ENCODE measurements at regions not wholly inside any gene's neighbourhood (a gene's known extent, or its start where the extent isn't known, plus 50 kb on each side); places are given as distances from the start of the nearest gene placed in this dataset.
"Not testable (repeated sequence)": the region's sequence is repeated elsewhere in the genome, so short reads cannot be mapped to it uniquely, and the experiment has no call there.

DNA sequence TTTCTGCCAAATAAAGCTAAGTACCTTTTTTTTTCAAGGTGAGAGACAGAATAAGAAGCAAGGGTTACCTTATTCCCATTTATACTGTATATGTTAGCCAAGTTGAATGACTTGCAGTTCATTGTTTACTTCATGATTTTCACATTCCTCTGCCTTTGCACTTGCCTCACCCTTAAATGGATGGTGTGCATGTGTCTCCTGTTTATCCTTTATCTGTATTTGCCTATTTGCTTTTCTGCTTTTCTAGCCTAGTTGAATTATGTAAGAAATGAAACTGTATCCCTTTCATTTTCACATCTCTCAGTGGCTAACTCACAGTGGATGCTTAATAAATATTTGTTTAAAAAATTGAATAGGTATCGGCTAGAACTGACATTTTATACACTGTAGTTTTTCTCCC, 200.8 kb upstream of the ST8SIA4 start:
- DNase-seq (ENCODE audit: low read depth in 4 of 4, low spot score in 3 of 4) = no peak

DNA sequence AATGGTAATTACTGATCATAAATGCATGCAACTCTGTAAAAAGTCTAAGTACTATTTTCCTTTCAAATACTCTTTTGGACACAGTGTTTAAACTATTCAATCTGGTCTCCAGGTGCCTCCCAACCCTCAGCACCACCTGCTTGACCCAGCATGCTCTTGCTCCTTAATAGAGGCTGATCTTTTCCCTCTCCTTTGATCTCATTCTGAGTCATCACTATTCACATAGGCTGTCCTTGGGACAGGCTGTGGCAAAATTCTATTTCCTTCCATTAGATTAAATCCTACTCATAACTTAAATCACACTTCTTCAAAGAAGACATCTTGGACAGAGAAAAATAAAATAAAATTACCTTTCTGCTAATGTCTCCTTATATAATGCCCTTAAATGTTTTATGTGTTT, 199.4 kb upstream of the ST8SIA4 start:
- no peak for DNase-seq (ENCODE audit: low read depth in 4 of 4, low spot score in 3 of 4)

DNA sequence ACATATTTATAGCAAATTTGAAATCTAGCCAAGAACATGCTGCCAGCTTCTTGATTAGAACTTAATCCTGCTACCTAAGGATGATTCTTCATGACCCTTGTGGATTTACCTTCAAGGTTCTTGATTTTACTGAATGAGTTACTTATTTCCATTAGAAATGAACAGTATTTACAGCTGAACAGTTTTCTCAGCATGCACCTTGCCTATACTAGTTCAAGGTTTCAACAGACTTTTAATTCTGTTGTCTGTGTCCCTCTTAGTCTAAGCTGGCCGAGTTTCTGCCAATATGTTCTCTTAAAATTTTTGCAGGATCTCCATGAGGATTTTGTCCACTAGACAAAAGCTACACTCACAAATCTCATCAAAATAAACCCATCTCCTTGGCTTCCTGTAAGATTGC, 188.8 kb upstream of the ST8SIA4 start:
- no peak for DNase-seq (ENCODE audit: low read depth in 4 of 4, low spot score in 3 of 4)

DNA sequence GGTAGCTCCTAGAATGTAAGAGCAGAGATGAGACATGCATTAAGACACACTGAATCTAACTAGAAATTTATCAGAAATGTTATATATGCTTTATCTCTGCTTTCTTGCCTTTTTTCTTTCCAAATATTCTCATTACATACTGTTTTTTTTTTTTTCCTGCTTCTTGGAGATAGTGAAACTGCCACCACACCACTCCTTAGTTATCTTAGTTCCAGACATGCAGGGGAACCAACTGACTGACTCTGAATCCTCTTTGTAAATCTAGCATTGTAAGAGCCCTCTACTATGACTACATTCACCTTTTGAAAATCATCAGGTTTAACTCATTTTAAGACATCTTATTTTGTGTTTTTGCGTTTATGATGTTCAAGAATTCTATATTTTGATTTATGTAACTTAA, 181.3 kb upstream of the ST8SIA4 start:
- DNase-seq (ENCODE audit: low read depth in 4 of 4, low spot score in 3 of 4) = no peak

GRCh38 chr5:101080462-101081240, 177.6 kb upstream of the ST8SIA4 start:
- DNase-seq (ENCODE audit: low read depth in 4 of 4, low spot score in 3 of 4) = no peak

DNA sequence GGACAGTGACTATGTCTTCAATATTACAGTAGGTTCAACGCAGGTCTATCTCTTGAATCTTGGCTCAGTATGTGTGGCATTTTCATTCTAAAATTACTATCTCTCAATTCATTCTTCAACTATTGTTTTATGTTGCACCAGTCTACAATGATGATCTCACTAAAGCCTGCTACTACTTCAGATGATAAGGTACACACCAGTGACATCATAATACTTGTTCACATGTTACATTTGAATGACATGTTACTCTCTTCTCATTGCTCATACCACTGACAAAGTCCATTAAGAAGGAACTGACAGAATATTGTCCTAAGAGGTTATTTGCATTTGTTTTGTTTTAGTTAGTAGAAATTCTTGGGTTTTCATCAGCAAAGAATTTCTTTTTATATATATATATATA, 165.2 kb upstream of the ST8SIA4 start:
- DNase-seq (ENCODE audit: low read depth in 4 of 4, low spot score in 3 of 4) = no peak

DNA sequence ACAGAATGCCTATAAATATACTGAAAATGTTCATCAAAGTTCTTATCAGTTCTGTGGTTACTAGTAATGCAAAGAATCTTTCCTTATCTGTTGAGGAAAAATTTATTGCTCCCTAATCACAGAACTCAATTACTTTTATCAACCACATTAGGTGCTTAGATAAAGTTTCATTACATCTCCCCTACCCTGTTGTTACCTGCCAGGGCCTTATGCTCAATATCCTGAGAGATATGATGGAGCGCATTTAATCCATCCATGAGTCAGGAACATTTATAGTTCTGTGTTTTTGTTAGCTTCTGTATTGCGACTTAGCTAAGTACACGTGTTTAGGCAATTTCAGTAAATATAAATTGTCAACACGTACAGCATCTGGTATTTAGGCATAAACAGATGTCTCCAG, 164.3 kb upstream of the ST8SIA4 start:
- DNase-seq (ENCODE audit: low read depth in 4 of 4, low spot score in 3 of 4) = no peak

GRCh38 chr5:101062902-101063301, 159.8 kb upstream of the ST8SIA4 start:
- DNase-seq (ENCODE audit: low read depth in 4 of 4, low spot score in 3 of 4) = no peak

DNA sequence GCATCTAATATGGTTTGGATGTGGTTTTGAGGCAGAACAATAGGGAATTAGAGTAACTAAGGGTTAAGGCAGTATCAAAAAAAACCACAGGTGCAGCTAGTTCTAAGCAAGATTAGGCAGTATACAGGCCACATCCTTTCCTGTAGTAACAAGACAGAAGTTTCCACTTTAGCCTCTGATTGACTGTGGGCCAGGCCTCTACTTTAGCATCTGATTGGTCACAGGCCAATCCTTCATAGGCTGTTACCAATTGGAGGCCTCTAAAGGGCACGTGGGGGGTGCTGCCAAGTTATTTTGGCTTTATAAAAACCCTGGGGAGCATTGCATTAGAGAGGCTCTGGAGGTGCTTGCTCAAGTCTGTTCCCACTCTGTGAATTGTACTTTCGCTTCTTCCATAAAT, 144.1 kb upstream of the ST8SIA4 start:
- DNase-seq (ENCODE audit: low read depth in 4 of 4, low spot score in 3 of 4) = no peak

DNA sequence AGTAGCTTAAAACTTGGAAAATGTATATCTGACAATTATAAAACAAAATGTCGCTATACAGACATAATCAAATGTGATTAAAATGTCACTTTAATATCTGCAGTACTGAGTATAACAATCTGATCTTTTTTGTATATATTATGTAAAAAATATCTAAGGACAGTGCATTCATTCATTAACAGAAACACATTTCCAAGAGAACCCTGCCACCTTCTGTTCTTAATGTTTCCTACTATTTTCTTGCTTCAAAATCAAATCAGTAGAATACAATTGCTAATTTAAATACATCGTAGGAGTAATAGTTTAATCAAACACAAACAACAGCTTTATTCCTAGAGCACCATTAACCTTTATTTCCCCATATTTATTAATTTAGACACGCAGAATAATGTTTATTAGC, 142.6 kb upstream of the ST8SIA4 start:
- no peak for DNase-seq (ENCODE audit: low read depth in 4 of 4, low spot score in 3 of 4)

- DNase-seq (ENCODE audit: low read depth in 4 of 4, low spot score in 3 of 4) = not testable (repeated sequence)
These were observed 136.9 kb upstream of the ST8SIA4 start for GRCh38 chr5:101040002-101040401.

- DNase-seq (ENCODE audit: low read depth in 4 of 4, low spot score in 3 of 4) = no peak
These were observed 133.7 kb upstream of the ST8SIA4 start for GRCh38 chr5:101036778-101037177.

DNA sequence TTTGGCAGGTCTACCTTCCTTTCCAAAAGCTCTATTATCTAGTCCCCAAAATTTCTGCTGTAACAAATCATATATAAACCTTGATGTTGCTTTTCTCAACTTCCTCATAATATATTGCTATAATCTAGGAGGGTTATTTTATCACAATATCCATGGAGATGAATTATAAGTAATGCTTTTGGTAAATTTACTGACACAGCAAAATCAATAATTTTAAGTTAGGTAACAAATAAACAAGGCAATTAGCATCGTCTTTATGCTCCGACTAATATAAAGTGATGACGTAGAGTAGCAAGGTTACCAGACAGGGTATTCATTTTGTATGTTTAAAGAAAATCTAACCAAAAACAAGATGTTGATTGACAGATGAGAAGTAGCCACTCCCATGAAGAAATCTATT, 132.3 kb upstream of the ST8SIA4 start:
- no peak for DNase-seq (ENCODE audit: low read depth in 4 of 4, low spot score in 3 of 4)

- DNase-seq (ENCODE audit: low read depth in 4 of 4, low spot score in 3 of 4) = no peak
These were observed 121.2 kb upstream of the ST8SIA4 start for GRCh38 chr5:101024299-101024698.

- DNase-seq (ENCODE audit: low read depth in 4 of 4, low spot score in 3 of 4) = no peak
These were observed 115.2 kb upstream of the ST8SIA4 start for GRCh38 chr5:101018299-101018698.

DNA sequence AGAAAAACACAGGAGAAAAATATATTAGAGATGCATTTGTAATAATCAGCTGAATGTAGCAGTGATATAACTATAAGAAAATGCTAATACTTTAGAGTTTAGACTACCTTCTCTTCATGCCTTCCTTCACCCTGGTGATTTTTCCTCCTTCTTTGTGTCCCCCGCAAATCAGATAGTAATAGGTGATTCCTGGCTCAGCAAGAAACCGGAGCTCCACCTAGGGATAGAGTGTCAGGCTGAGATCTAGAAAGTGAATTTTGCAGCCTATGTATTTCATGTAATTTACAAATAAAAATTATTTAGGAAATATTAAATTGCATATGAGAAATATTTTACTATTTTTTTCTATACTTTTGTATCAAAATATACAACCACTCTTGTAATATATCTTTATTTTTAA, 109.8 kb upstream of the ST8SIA4 start:
- no peak for DNase-seq (ENCODE audit: low read depth in 4 of 4, low spot score in 3 of 4)

DNA sequence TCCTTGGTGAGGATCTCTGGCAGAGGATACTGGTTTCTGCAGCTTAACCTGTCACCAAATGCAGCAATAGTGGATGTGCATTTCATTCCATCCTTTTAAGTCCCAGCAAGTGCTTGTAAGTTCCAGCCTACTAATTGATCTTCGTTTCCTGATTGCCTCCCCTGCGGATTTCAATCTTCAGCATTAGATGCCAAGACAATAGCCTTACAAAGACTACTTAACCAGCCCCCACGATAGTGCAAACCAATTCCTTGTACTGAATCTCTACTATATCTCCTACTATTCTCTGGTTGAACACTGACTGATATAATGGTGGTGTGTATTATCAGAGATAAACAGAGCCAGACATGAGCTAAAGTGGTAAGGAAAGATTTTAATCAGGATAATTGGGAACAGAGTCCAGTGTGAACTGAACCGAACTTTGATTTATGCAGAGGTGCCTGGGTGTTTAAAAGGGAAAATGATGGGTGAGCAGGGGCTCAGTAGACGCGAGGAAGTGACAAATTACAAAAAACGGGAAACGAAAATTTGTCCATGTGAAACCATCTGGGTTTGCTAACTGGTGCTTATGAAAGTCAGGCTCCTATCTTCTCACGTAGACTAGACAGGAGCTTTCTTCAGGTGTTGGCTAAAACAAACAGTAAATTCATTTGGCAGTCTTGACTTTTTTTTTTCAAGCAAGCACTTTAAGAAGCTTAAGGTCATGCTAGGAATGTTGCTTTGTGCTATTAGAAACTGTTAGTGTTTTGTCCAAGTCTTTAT, 106.9 kb upstream of the ST8SIA4 start:
- no peak for DNase-seq (ENCODE audit: low read depth in 4 of 4, low spot score in 3 of 4)

- DNase-seq (ENCODE audit: low read depth in 4 of 4, low spot score in 3 of 4) = no peak
These were observed 89.3 kb upstream of the ST8SIA4 start for GRCh38 chr5:100992354-100992753.

- not testable (repeated sequence) for DNase-seq (ENCODE audit: low read depth in 4 of 4, low spot score in 3 of 4)
These were observed 80.5 kb upstream of the ST8SIA4 start for GRCh38 chr5:100983601-100984000.

DNA sequence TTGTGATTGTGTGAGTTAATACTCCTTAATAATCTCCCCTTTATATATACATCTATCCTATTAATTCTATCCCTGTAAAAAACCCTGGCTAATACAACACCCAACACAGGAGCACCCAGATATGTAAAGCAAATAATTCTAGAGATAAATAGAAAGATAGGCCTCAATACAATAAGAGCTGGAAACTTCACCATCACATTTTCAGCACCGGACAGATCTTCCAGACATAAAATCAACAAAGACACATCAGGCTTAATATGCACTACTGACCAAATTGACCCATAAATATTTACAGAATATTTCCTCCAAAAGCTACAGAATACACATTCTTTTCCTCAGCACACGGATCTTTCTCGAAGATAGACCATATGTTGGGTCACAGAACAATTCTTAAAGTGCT, 71.0 kb upstream of the ST8SIA4 start:
- DNase-seq (ENCODE audit: low read depth in 4 of 4, low spot score in 3 of 4) = no peak

- no peak for DNase-seq (ENCODE audit: low read depth in 4 of 4, low spot score in 3 of 4)
These were observed 67.7 kb upstream of the ST8SIA4 start for GRCh38 chr5:100970646-100971255.

DNA sequence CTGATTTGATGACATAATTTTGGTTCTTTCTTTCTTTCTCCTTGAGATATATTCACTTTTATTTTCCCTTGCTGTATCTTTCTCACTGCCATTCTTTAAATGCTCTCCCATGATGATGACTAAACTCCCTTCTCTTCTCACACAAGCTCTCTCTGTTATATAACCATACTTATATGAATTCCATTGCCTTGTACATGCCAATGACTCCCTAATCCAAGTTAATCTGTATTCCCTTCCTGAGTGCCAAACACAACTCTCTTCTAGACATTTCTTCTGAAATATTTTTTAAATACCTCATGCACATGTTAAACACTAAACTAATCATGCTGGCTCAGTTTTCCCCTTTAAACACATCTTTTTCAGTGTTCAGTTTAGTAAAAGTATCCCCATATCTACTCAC, 62.2 kb upstream of the ST8SIA4 start:
- DNase-seq (ENCODE audit: low read depth in 4 of 4, low spot score in 3 of 4) = no peak
